ENCODE measurements at regions not wholly inside any gene's neighbourhood (a gene's known extent, or its start where the extent isn't known, plus 50 kb on each side); places are given as distances from the start of the nearest gene placed in this dataset.
"Not testable (repeated sequence)": the region's sequence is repeated elsewhere in the genome, so short reads cannot be mapped to it uniquely, and the experiment has no call there.

DNA sequence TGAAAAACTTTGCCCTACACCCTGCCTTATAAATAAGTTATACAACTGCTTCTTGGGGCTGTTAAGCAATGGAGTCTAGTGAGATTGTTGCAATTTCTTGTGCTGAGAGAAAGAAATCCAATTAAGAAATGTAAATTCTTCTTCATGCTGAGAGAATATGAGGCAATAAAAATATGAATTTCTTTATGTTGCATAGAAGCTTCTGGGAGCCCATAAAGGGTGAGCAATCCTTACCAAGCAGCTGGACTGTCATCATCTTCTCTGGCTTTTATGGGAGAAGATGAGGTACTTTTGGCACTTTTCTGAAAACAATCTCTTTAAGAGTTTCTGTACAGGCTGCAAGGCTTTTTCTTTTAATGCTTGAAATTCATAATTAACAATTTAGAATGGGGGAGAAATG is 204.3 kb downstream of the DMRTA1 start:
- H3K14ac ChIP-seq (ENCODE audit: low read length), result no peak overlapping the region
- no peak overlapping the region for H2AFZ ChIP-seq (ENCODE audit: low read length)
- no peak overlapping the region for H2AK5ac ChIP-seq (ENCODE audit: low read depth, low read length)
- no peak overlapping the region for H3K4ac ChIP-seq (ENCODE audit: low read length)
- no peak overlapping the region for H4K91ac ChIP-seq (ENCODE audit: low read depth, low read length, poor library complexity)
- no peaks in the 10 kb centered on the region for H3K9me3 ChIP-seq (replicated peaks in 1 of 2; ENCODE audit: control insufficient read depth in 2 of 2, insufficient read depth in 1 of 2, low read depth in 1 of 2, low read length in 2 of 2)
- no peak overlapping the region for H3K9ac ChIP-seq (ENCODE audit: low read depth, low read length, poor library complexity)
- no peak overlapping the region for H3K4me2 ChIP-seq (ENCODE audit: insufficient read depth, low read length, poor library complexity, severe bottlenecking)
- H3K4me1 ChIP-seq (ENCODE audit: control insufficient read depth in 2 of 2, insufficient read depth in 1 of 2, low read depth in 1 of 2, low read length in 2 of 2), result no peaks in the 10 kb centered on the region
- no peak overlapping the region for H2BK120ac ChIP-seq (ENCODE audit: low read depth, low read length)
- H3K18ac ChIP-seq (ENCODE audit: low read length), result no peak overlapping the region
- no peak overlapping the region for H3K4me3 ChIP-seq (ENCODE audit: low read length in 2 of 2)
- no peaks in the 10 kb centered on the region for H3K27me3 ChIP-seq (ENCODE audit: control insufficient read depth in 3 of 3, insufficient read depth in 3 of 3, low read depth in 1 of 3, low read length in 3 of 3)
- no peaks in the 10 kb centered on the region for H3K36me3 ChIP-seq (replicated peaks in 1 of 2; ENCODE audit: control insufficient read depth in 2 of 2, insufficient read depth in 2 of 2, low read length in 2 of 2)
- no peak for DNase-seq (ENCODE audit: low spot score)
- H2BK5ac ChIP-seq (ENCODE audit: low read length), result no peak overlapping the region
- no peaks in the 10 kb centered on the region for H3K79me1 ChIP-seq (ENCODE audit: low read depth, low read length)
- H3K27ac ChIP-seq (replicated peaks; ENCODE audit: low read length), result no peak overlapping the region
- H2BK12ac ChIP-seq (ENCODE audit: low read length), result no peak overlapping the region
- H2BK15ac ChIP-seq (ENCODE audit: low read length), result no peak overlapping the region
- no peak overlapping the region for H4K8ac ChIP-seq (ENCODE audit: low read depth, low read length)
- H3K23ac ChIP-seq (ENCODE audit: low read depth, low read length, poor library complexity), result no peak overlapping the region

- no peak overlapping the region for H2AK5ac ChIP-seq (ENCODE audit: low read depth, low read length)
- H3K27ac ChIP-seq (replicated peaks; ENCODE audit: low read length), result no peak overlapping the region
- H3K4me1 ChIP-seq (ENCODE audit: control insufficient read depth in 2 of 2, insufficient read depth in 1 of 2, low read depth in 1 of 2, low read length in 2 of 2), result no peaks in the 10 kb centered on the region
- H3K4me2 ChIP-seq (ENCODE audit: insufficient read depth, low read length, poor library complexity, severe bottlenecking), result no peak overlapping the region
- H3K9me3 ChIP-seq (replicated peaks in 1 of 2; ENCODE audit: control insufficient read depth in 2 of 2, insufficient read depth in 1 of 2, low read depth in 1 of 2, low read length in 2 of 2), result no peaks in the 10 kb centered on the region
- no peak overlapping the region for H2BK12ac ChIP-seq (ENCODE audit: low read length)
- no peak overlapping the region for H3K4ac ChIP-seq (ENCODE audit: low read length)
- no peaks in the 10 kb centered on the region for H3K36me3 ChIP-seq (replicated peaks in 1 of 2; ENCODE audit: control insufficient read depth in 2 of 2, insufficient read depth in 2 of 2, low read length in 2 of 2)
- H3K4me3 ChIP-seq (ENCODE audit: low read length in 2 of 2), result no peak overlapping the region
- no peak for DNase-seq (ENCODE audit: low spot score)
- no peak overlapping the region for H2AFZ ChIP-seq (ENCODE audit: low read length)
- H4K91ac ChIP-seq (ENCODE audit: low read depth, low read length, poor library complexity), result no peak overlapping the region
- H3K27me3 ChIP-seq (ENCODE audit: control insufficient read depth in 3 of 3, insufficient read depth in 3 of 3, low read depth in 1 of 3, low read length in 3 of 3), result no peaks in the 10 kb centered on the region
- H2BK120ac ChIP-seq (ENCODE audit: low read depth, low read length), result no peak overlapping the region
- H3K79me1 ChIP-seq (ENCODE audit: low read depth, low read length), result no peaks in the 10 kb centered on the region
- no peak overlapping the region for H3K9ac ChIP-seq (ENCODE audit: low read depth, low read length, poor library complexity)
- no peak overlapping the region for H3K18ac ChIP-seq (ENCODE audit: low read length)
- H4K8ac ChIP-seq (ENCODE audit: low read depth, low read length), result no peak overlapping the region
- H3K14ac ChIP-seq (ENCODE audit: low read length), result no peak overlapping the region
- no peak overlapping the region for H2BK5ac ChIP-seq (ENCODE audit: low read length)
- no peak overlapping the region for H2BK15ac ChIP-seq (ENCODE audit: low read length)
- no peak overlapping the region for H3K23ac ChIP-seq (ENCODE audit: low read depth, low read length, poor library complexity)
Observed at GRCh38 chr9:22654833-22655232, 208.2 kb downstream of the DMRTA1 start.

DNA sequence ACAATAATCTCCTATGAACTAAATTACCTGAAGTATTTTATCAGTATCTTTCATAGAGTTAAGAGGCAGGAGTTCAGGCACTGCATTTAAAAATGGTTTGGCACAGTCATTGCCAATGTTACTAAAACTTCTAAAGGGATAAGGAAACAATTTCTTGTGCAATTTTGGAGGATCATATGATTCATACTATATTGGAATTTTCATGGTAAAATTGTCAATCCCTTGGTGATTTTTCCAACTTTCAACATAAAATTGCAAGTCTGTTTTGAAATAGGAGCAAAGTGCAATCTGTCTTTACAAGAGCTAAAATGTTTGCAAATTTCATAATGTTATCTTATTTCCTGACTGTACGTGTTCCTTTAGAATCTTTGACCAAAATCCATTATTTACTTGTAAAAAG is 211.1 kb downstream of the DMRTA1 start:
- H3K27me3 ChIP-seq (ENCODE audit: control insufficient read depth in 3 of 3, insufficient read depth in 3 of 3, low read depth in 1 of 3, low read length in 3 of 3), result no peaks in the 10 kb centered on the region
- WGBS, 2 donors (ENCODE audit: extremely low coverage in 2 of 2, insufficient read length in 2 of 2, insufficient replicate concordance in 1 of 2), result no CpG with 5 or more reads among the region's 1 CpG

GRCh38 chr9:22658484-22658883 is 211.9 kb downstream of the DMRTA1 start:
- H3K23ac ChIP-seq (ENCODE audit: low read depth, low read length, poor library complexity); H2AFZ ChIP-seq (ENCODE audit: low read length); H3K79me1 ChIP-seq (ENCODE audit: low read depth, low read length); H3K4me3 ChIP-seq (ENCODE audit: low read length in 2 of 2); DNase-seq (ENCODE audit: low spot score); H2BK12ac ChIP-seq (ENCODE audit: low read length); H2BK5ac ChIP-seq (ENCODE audit: low read length); H2BK120ac ChIP-seq (ENCODE audit: low read depth, low read length); H3K36me3 ChIP-seq (replicated peaks in 1 of 2; ENCODE audit: control insufficient read depth in 2 of 2, insufficient read depth in 2 of 2, low read length in 2 of 2); H4K8ac ChIP-seq (ENCODE audit: low read depth, low read length); H3K4me2 ChIP-seq (ENCODE audit: insufficient read depth, low read length, poor library complexity, severe bottlenecking); H3K18ac ChIP-seq (ENCODE audit: low read length); H3K9me3 ChIP-seq (replicated peaks in 1 of 2; ENCODE audit: control insufficient read depth in 2 of 2, insufficient read depth in 1 of 2, low read depth in 1 of 2, low read length in 2 of 2); H3K27me3 ChIP-seq (ENCODE audit: control insufficient read depth in 3 of 3, insufficient read depth in 3 of 3, low read depth in 1 of 3, low read length in 3 of 3); H3K9ac ChIP-seq (ENCODE audit: low read depth, low read length, poor library complexity); H2AK5ac ChIP-seq (ENCODE audit: low read depth, low read length); H3K27ac ChIP-seq (replicated peaks; ENCODE audit: low read length); H3K4ac ChIP-seq (ENCODE audit: low read length); H2BK15ac ChIP-seq (ENCODE audit: low read length); H3K14ac ChIP-seq (ENCODE audit: low read length); H4K91ac ChIP-seq (ENCODE audit: low read depth, low read length, poor library complexity); H3K4me1 ChIP-seq (ENCODE audit: control insufficient read depth in 2 of 2, insufficient read depth in 1 of 2, low read depth in 1 of 2, low read length in 2 of 2): not testable (repeated sequence)
- no CpG with 5 or more reads among the region's 2 CpGs for WGBS, 2 donors (ENCODE audit: extremely low coverage in 2 of 2, insufficient read length in 2 of 2, insufficient replicate concordance in 1 of 2)

More for the DNA sequence above, 211.1 kb downstream of the DMRTA1 start:
- Histone ChIP-seq H2AK5ac (ENCODE audit: low read depth, low read length) (no peak overlapping the region), H3K4me3 (ENCODE audit: low read length in 2 of 2) (no peak overlapping the region), H2BK120ac (ENCODE audit: low read depth, low read length) (no peak overlapping the region), H3K23ac (ENCODE audit: low read depth, low read length, poor library complexity) (no peak overlapping the region), H3K9me3 (replicated peaks in 1 of 2; ENCODE audit: control insufficient read depth in 2 of 2, insufficient read depth in 1 of 2, low read depth in 1 of 2, low read length in 2 of 2) (no peaks in the 10 kb centered on the region), H3K4me2 (ENCODE audit: insufficient read depth, low read length, poor library complexity, severe bottlenecking) (no peak overlapping the region), H3K14ac (ENCODE audit: low read length) (no peak overlapping the region), H3K9ac (ENCODE audit: low read depth, low read length, poor library complexity) (no peak overlapping the region), H3K79me1 (ENCODE audit: low read depth, low read length) (no peaks in the 10 kb centered on the region), H4K8ac (ENCODE audit: low read depth, low read length) (no peak overlapping the region), H3K27ac (replicated peaks; ENCODE audit: low read length) (no peak overlapping the region), H2BK15ac (ENCODE audit: low read length) (no peak overlapping the region), H3K4ac (ENCODE audit: low read length) (no peak overlapping the region), H2BK5ac (ENCODE audit: low read length) (no peak overlapping the region), H3K4me1 (ENCODE audit: control insufficient read depth in 2 of 2, insufficient read depth in 1 of 2, low read depth in 1 of 2, low read length in 2 of 2) (no peaks in the 10 kb centered on the region), H2BK12ac (ENCODE audit: low read length) (no peak overlapping the region), H2AFZ (ENCODE audit: low read length) (no peak overlapping the region), H4K91ac (ENCODE audit: low read depth, low read length, poor library complexity) (no peak overlapping the region), H3K36me3 (replicated peaks in 1 of 2; ENCODE audit: control insufficient read depth in 2 of 2, insufficient read depth in 2 of 2, low read length in 2 of 2) (no peaks in the 10 kb centered on the region), H3K18ac (ENCODE audit: low read length) (no peak overlapping the region)
- no peak for DNase-seq (ENCODE audit: low spot score)
